GM12864 (cell line): ENCODE measurements at regions not wholly inside any gene's neighbourhood (a gene's known extent, or its start where the extent isn't known, plus 50 kb on each side); places are given as distances from the start of the nearest gene placed in this dataset.
"Not testable (repeated sequence)": the region's sequence is repeated elsewhere in the genome, so short reads cannot be mapped to it uniquely, and the experiment has no call there.

Experiments
- DNase-seq: peaks from one replicate; pipeline ENCODE4 v3.0.0-alpha.2; 2011; ENCODE audit warnings: low read depth
- H3K4me3 ChIP-seq: 2 replicates; pipeline ENCODE4 v1.5.1; 2011; ENCODE audit warnings: mild to moderate bottlenecking, low read depth, low read length, control low read depth
- CTCF ChIP-seq: IDR thresholded peaks from 2 replicates; pipeline ENCODE4 v1.5.1; 2011; ENCODE audit warnings: low read depth, mild to moderate bottlenecking, moderate library complexity, low read length, control low read depth, inconsistent platforms; ENCODE audit errors: missing control alignments

GRCh38 chr6:71766796-71767195, 119.6 kb upstream of the RIMS1 start:
- H3K4me3 ChIP-seq, result no peak overlapping the region
- no peak for TF ChIP-seq CTCF
- no peak for DNase-seq

GRCh38 chr6:71768356-71768755, 118.0 kb upstream of the RIMS1 start:
- no peak for DNase-seq
- TF ChIP-seq CTCF, result no peak
- H3K4me3 ChIP-seq, result no peak overlapping the region

- no peak for TF ChIP-seq CTCF
- H3K4me3 ChIP-seq, result no peak overlapping the region
- DNase-seq, result no peak
Measured at GRCh38 chr6:71808865-71809264, 77.5 kb upstream of the RIMS1 start.

- no peak for DNase-seq
Measured at GRCh38 chr6:71810880-71811279, 75.5 kb upstream of the RIMS1 start.

GRCh38 chr6:71822625-71823024, 63.7 kb upstream of the RIMS1 start:
- TF ChIP-seq CTCF, result no peak
- no peak for DNase-seq
- H3K4me3 ChIP-seq, result no peak overlapping the region

More at GRCh38 chr6:71810880-71811279, 75.5 kb upstream of the RIMS1 start:
- TF ChIP-seq CTCF, result no peak
- no peak overlapping the region for H3K4me3 ChIP-seq

- not testable (repeated sequence) for H3K4me3 ChIP-seq, DNase-seq
Measured at GRCh38 chr6:71832110-71832764, 54.1 kb upstream of the RIMS1 start.
